Activated CD4-positive, alpha-beta T cell treated with anti-CD3 and anti-CD28 coated beads for 36 hours (primary cell): ENCODE measurements at regions not wholly inside any gene's neighbourhood (a gene's known extent, or its start where the extent isn't known, plus 50 kb on each side); places are given as distances from the start of the nearest gene placed in this dataset.
A peak's percentile ranks its signal among the peaks of the same experiment; 100 is the strongest.
"Not testable (repeated sequence)": the region's sequence is repeated elsewhere in the genome, so short reads cannot be mapped to it uniquely, and the experiment has no call there.

Experiments
- ATAC-seq: fragments of 200-7000 bp; cut with Tn5 transposase; one replicate; pipeline ENCODE4 v1.10.0; 2021; ENCODE audit warnings: mild to moderate bottlenecking, moderate library complexity
- CTCF ChIA-PET: fragments of 350-600 bp; sonication (Branson Sonifier 250); formaldehyde crosslinking; loops from one replicate; lab custom pipeline; 2021; ENCODE audit warnings: antibody characterized with exemption; lab: Charles Lee
- POLR2A ChIA-PET: fragments of 350-600 bp; sonication (Branson Sonifier 250); formaldehyde crosslinking; loops from one replicate; lab custom pipeline; 2021; ENCODE audit warnings: antibody characterized with exemption, inconsistent platforms; lab: Charles Lee
- DNase-seq: peaks from one replicate; pipeline ENCODE4 v3.0.0-alpha.2; 2020
- H3K27ac Mint-ChIP-seq: one replicate; pipeline ENCODE4 v1.8.0; 2021; ENCODE audit warnings: mixed read lengths
- H3K27me3 Mint-ChIP-seq: one replicate; pipeline ENCODE4 v1.8.0; 2021; ENCODE audit warnings: mixed read lengths
- H3K36me3 Mint-ChIP-seq: one replicate; pipeline ENCODE4 v1.8.0; 2021; ENCODE audit warnings: low read depth, mixed read lengths
- H3K4me1 Mint-ChIP-seq: one replicate; pipeline ENCODE4 v1.8.0; 2021; ENCODE audit warnings: mixed read lengths
- H3K4me3 Mint-ChIP-seq: one replicate; pipeline ENCODE4 v1.8.0; 2021; ENCODE audit warnings: mild to moderate bottlenecking, moderate library complexity, mixed read lengths
- H3K9me3 Mint-ChIP-seq: one replicate; pipeline ENCODE4 v1.8.0; 2021; ENCODE audit warnings: low read depth, mixed read lengths
- intact Hi-C, 2 experiments: fragments of 100-400 bp; cut with DNase I in 1 of 2; cut with micrococcal nuclease in 1 of 2; formaldehyde crosslinking; loops; one replicate each; pipeline versions ENCODE4 v1.14.2 to v1.15.1; 2022 to 2024; cut with DNase I, micrococcal nuclease

DNA sequence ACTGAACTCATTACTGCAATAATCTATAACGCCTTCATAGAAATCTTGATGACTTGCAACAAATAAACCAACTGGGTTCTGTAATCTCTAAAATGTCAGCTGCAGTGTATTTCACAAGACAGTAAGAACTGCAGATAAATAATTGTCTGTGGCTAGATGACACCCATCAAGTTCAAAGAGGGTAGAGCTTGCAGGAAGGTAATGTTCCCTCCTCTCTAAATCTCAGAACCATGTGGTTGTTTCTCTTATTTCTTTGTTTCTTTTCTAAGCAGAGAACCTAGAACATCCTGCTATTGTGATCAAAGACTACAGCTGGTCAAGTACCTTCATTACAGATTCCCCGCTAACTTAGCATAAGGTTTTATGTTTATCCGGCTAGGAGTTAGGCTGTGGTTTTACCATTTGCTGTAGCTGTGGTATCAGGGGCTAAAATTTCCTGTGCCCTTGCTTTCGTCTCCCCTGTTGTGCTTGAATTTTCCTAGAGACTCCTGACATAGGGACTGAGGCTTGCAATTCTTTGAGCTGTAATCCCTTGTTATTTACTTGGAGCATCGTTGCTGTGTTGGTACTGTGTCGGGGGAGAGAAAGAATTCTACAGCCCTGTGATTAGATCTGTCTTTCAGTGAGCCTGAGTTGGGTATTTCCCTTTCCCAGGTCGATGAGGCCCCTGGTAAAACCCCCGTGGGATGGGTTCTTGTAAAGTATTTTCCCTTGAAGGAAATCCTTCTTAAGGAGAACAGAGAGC lies 253.1 kb upstream of the BTG1 start:
- intact Hi-C loops, result loop anchor here in 1 of 2 experiments (2.0 to 5.0 kb wide), 3 partner anchors 172 to 521 kb away; no protein-coding TSS in a partner anchor
- Mint-ChIP-seq H3K27ac (peak overlapping the region; percentile 95), H3K4me1 (peaks cover 98% of the 10 kb centered on the region), H3K27me3 (no peaks in the 10 kb centered on the region), H3K4me3 (peak overlapping the region; percentile 50), H3K9me3 (peaks cover 18% of the 10 kb centered on the region), H3K36me3 (peaks cover 24% of the 10 kb centered on the region)
- peak; percentile 36 for DNase-seq
- CTCF ChIA-PET, result interaction anchor here (0.6 to 2.1 kb wide), 10 partner anchors 10 to 274 kb away, joined by 3 to 11 read pairs (median 3); no protein-coding TSS in a partner anchor
- POLR2A ChIA-PET, result interaction anchor here (0.7 to 1.4 kb wide), 3 partner anchors 36 to 255 kb away, joined by 3 to 9 read pairs (median 3); partner anchors contain the start of gene BTG1
- ATAC-seq, result peak; percentile 62

DNA sequence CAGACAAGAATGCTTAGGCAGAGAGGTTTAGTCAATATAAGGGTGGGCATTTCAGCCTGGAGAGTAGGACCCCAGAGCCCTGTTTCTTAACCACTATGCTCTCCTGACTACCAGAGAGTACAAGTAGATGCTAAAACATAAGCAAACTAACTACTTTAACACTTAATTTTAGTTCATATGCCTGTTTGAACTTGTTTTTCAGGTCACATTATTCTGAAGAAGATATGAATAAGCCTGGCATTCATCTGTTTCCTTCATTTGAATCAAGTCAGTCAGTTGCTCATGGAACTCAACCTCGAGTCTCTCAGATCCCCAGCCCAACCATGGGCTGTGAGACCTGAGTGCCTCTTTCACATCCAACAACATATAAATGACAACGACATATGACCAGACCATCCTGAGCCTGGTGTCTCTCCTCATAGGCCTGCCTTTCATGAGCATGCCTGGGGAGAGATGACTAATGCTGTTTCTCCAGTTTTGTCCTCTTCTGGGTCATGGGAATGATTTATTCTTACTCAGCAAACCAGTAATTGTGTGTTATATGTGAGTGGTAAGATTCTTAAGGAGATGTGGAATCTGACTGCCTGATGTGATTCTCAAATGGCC lies 251.1 kb upstream of the BTG1 start:
- no peak overlapping the region for H3K4me3 Mint-ChIP-seq
- ATAC-seq (peak; percentile 44), DNase-seq (peak; percentile 46)
- H3K9me3 Mint-ChIP-seq, result peaks cover 32% of the 10 kb centered on the region
- intact Hi-C loops, result loop anchor here in 1 of 2 experiments (5.0 kb wide), 2 partner anchors 329 to 519 kb away; no protein-coding TSS in a partner anchor
- peak overlapping the region; percentile 95 for H3K27ac Mint-ChIP-seq
- no peaks in the 10 kb centered on the region for H3K27me3 Mint-ChIP-seq
- ChIA-PET POLR2A (no interaction called here), CTCF (no interaction called here)
- peaks cover 39% of the 10 kb centered on the region for H3K36me3 Mint-ChIP-seq
- H3K4me1 Mint-ChIP-seq, result peaks cover 93% of the 10 kb centered on the region

DNA sequence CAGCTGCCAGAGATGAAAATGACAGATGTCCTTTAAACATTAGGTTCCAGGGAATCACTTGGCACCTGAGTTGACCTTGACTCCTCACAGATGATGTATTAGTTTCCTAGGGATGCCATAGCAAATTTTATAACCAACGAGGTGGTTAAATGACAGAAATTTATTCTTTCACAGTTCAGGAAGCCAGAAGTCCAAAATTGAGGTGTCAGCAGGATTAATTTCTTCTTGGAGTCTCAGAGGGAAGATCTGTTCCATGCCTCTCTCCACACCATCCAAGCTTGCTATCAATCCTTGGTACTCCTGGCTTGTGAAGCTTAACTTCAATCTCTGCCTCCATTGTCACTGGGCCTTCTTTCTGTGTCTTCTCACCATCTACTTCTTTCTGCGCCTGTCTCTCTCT lies 249.7 kb upstream of the BTG1 start:
- Mint-ChIP-seq H3K36me3 (peaks cover 34% of the 10 kb centered on the region), H3K27me3 (no peaks in the 10 kb centered on the region), H3K27ac (peak overlapping the region; percentile 3), H3K9me3 (peaks cover 29% of the 10 kb centered on the region), H3K4me3 (no peak overlapping the region), H3K4me1 (peaks cover 87% of the 10 kb centered on the region)
- DNase-seq (no peak), ATAC-seq (no peak)
- POLR2A ChIA-PET, result no interaction called here
- intact Hi-C loops, result loop anchor here in 1 of 2 experiments (5.0 kb wide), 2 partner anchors 328 to 518 kb away; no protein-coding TSS in a partner anchor
- CTCF ChIA-PET, result interaction anchor here (0.6 to 0.8 kb wide), 3 partner anchors 9 to 267 kb away, joined by 3 to 4 read pairs (median 3); no protein-coding TSS in a partner anchor

DNA sequence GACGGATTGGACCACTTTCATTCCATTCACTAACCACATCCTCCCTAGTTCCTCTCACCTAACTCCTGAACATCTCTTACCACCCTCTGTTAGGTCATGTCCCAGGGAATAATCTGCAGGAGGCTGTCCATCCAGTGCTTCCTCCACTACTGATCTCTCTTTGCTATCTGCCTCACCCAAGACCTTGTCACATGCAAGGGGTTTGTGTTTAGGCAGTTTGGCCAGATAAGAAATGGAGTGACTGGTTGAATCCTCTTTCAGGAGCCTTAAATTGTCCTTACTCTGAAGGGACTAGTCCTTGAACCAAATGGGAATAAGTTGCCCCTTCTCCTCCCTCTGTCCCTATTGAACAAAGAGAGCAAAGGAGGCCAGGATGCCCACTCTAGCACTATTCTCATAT lies 249.2 kb upstream of the BTG1 start:
- H3K4me3 Mint-ChIP-seq, result no peak overlapping the region
- H3K9me3 Mint-ChIP-seq, result peaks cover 29% of the 10 kb centered on the region
- ATAC-seq (no peak), DNase-seq (no peak)
- H3K4me1 Mint-ChIP-seq, result peaks cover 82% of the 10 kb centered on the region
- H3K36me3 Mint-ChIP-seq, result peaks cover 32% of the 10 kb centered on the region
- CTCF ChIA-PET, result interaction anchor here (0.6 kb wide), 1 partner anchor 75 kb away, joined by 3 read pairs; no protein-coding TSS in a partner anchor
- intact Hi-C loops, result loop anchor here in 1 of 2 experiments (5.0 kb wide), 2 partner anchors 328 to 518 kb away; no protein-coding TSS in a partner anchor
- POLR2A ChIA-PET, result no interaction called here
- no peaks in the 10 kb centered on the region for H3K27me3 Mint-ChIP-seq
- peak overlapping the region; percentile 70 for H3K27ac Mint-ChIP-seq

DNA sequence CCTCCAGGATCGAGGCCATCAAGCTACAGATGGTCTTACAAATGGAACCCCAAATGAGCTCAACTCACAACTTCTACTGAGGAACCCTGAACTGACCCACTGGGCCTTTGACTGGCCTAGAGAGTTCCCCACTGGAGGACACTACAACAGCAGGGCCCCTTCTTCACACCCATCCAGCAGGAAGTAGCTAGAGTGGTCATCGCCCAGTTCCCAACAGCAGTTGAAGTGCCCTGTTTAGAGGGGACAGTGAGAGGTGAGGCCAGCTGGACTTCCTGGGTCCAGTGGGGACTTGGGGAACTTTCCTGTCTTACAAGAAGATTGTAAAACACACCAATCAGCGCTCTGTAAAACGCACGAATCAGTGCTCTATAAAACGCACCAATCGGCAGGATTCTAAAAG lies 247.9 kb upstream of the BTG1 start:
- peak overlapping the region; percentile 37 for H3K27ac Mint-ChIP-seq
- intact Hi-C loops, result no loop called here
- peaks cover 68% of the 10 kb centered on the region for H3K4me1 Mint-ChIP-seq
- CTCF ChIA-PET, result interaction anchor here (0.8 to 1.1 kb wide), 2 partner anchors 19 to 176 kb away, joined by 3 read pairs; no protein-coding TSS in a partner anchor
- peaks cover 32% of the 10 kb centered on the region for H3K36me3 Mint-ChIP-seq
- H3K27me3 Mint-ChIP-seq, result no peaks in the 10 kb centered on the region
- peaks cover 29% of the 10 kb centered on the region for H3K9me3 Mint-ChIP-seq
- peak; percentile 70 for DNase-seq
- ATAC-seq, result no peak
- no peak overlapping the region for H3K4me3 Mint-ChIP-seq
- POLR2A ChIA-PET, result no interaction called here

DNA sequence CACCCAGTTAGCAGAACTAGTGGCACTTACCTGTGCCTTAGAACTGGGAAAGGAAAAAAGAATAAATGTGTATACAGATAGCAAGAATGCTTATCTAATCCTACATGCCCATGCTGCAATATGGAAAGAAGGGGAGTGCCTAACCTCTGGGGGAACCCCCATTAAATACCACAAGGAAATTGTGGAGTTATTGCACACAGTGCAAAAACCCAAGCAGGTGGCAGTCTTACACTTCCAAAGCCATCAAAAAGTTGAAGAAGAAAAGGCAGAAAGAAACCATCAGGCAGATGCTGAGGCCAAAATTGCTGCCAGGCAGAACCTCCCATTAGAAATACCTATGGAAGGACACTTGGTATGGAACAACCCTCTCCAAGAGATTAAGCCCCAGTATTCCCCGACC lies 246.1 kb upstream of the BTG1 start:
- peaks cover 28% of the 10 kb centered on the region for H3K36me3 Mint-ChIP-seq
- CTCF ChIA-PET, H3K27ac Mint-ChIP-seq, H3K27me3 Mint-ChIP-seq, POLR2A ChIA-PET, ATAC-seq, H3K4me3 Mint-ChIP-seq: not testable (repeated sequence)
- peaks cover 55% of the 10 kb centered on the region for H3K4me1 Mint-ChIP-seq
- peaks cover 24% of the 10 kb centered on the region for H3K9me3 Mint-ChIP-seq
- DNase-seq, result peak; percentile 42
- intact Hi-C loops, result loop anchor here (1.0 kb wide), 2 partner anchors 179 to 259 kb away; no protein-coding TSS in a partner anchor

DNA sequence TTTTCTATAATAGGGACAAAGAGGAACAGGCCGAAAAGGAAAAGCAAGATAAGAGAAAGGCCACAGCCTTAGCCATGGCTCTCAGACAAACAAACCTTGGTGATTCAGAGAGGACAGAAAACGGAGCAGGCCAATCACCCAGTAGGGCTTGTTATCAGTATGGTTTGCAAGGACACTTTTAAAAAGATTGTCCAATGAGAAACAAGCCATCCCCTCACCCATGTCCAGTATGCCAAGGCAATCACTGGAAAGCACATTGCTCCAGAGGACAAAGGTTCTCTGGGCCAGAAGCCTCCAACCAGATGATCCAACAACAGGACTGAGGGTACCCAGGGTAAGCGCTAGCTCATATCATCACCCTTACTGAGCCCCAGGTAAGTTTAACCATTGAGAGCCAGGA lies 243.8 kb upstream of the BTG1 start:
- DNase-seq, result no peak
- intact Hi-C loops, result no loop called here
- Mint-ChIP-seq H3K9me3 (peaks cover 20% of the 10 kb centered on the region), H3K27me3 (no peaks in the 10 kb centered on the region), H3K27ac (no peak overlapping the region), H3K4me3 (no peak overlapping the region), H3K4me1 (peaks cover 32% of the 10 kb centered on the region), H3K36me3 (peaks cover 22% of the 10 kb centered on the region)
- CTCF ChIA-PET, result interaction anchor here (0.7 to 1.5 kb wide), 2 partner anchors 15 to 122 kb away, joined by 3 to 5 read pairs; no protein-coding TSS in a partner anchor
- POLR2A ChIA-PET, result no interaction called here
- no peak for ATAC-seq

DNA sequence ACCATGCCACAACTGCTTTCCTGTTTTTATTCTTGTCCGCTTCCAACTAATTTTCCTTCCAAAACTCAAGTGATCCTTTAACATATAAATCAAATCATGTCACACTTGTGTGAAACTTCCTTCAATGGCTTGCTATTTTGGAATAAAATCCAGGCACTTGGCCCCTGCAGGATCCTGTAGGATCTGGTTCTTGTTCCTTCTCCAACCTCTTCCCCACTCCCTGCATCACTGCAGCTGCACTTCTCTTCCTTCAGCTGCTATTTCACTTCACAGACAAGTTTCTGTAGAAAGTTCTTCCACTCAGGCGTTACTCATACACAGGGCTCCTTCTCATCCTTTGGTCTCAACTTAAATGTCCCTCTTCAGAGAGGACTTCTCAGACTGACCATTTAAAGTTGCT lies 239.7 kb upstream of the BTG1 start:
- no peak for DNase-seq
- Mint-ChIP-seq H3K9me3 (no peaks in the 10 kb centered on the region), H3K27ac (no peak overlapping the region), H3K4me1 (peaks cover 17% of the 10 kb centered on the region), H3K4me3 (no peak overlapping the region), H3K36me3 (no peaks in the 10 kb centered on the region), H3K27me3 (no peaks in the 10 kb centered on the region)
- intact Hi-C loops, result no loop called here
- no peak for ATAC-seq
- POLR2A ChIA-PET, result no interaction called here
- CTCF ChIA-PET, result no interaction called here

DNA sequence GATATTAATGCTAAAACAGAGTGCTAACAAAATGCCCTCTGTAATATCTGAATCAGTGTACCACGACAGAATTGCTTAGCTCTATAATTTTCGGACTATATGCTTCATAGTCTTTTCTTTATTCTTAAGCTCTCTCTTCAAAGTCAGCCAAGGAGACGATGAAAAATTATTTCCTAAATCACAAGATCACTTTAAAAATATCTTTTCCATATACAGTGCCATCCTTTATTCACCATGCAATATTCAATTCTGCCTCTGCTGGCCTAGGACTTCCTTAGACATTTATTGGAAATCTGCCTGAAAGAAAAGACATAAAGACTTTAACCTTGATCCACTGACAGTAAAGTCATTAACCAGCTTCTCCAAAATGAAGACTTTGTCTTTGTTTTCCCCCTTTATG lies 238.9 kb upstream of the BTG1 start:
- ChIA-PET POLR2A (no interaction called here), CTCF (no interaction called here)
- ATAC-seq (no peak), DNase-seq (no peak)
- intact Hi-C loops, result no loop called here
- Mint-ChIP-seq H3K4me3 (no peak overlapping the region), H3K27me3 (no peaks in the 10 kb centered on the region), H3K36me3 (no peaks in the 10 kb centered on the region), H3K9me3 (no peaks in the 10 kb centered on the region), H3K27ac (no peak overlapping the region), H3K4me1 (peaks cover 23% of the 10 kb centered on the region)

DNA sequence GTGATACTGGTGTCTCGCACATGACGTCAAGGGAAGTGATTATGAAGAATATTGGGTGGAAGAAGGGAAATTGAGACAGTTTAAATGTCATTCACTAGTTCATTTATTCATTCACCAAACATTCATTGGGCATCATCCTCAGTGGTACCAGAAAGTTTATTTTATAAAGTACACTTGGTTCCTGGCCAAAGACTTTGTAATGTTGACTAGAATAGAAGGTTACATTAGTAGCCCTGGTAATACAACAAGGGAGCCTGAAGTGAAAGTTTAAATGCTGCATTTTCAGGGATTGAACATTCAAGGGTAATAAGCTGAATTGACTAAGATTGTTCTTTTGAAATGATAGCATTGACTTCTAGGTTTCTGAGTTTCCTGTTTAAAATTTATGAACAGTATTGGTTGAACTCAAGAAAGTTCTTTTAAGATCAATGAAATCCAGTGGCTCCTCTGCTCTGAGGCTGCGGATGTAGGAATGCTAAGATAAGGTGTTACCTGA lies 236.8 kb upstream of the BTG1 start:
- POLR2A ChIA-PET, result interaction anchor here (1.1 kb wide), 1 partner anchor 8 kb away, joined by 5 read pairs; no protein-coding TSS in a partner anchor
- peak overlapping the region; percentile 35 for H3K27ac Mint-ChIP-seq
- no peak overlapping the region for H3K4me3 Mint-ChIP-seq
- no peaks in the 10 kb centered on the region for H3K9me3 Mint-ChIP-seq
- no peaks in the 10 kb centered on the region for H3K27me3 Mint-ChIP-seq
- H3K36me3 Mint-ChIP-seq, result no peaks in the 10 kb centered on the region
- DNase-seq (no peak), ATAC-seq (peak; percentile 39)
- peaks cover 38% of the 10 kb centered on the region for H3K4me1 Mint-ChIP-seq
- CTCF ChIA-PET, result interaction anchor here (1.0 to 1.8 kb wide), 2 partner anchors 8 to 21 kb away, joined by 3 to 4 read pairs; no protein-coding TSS in a partner anchor
- intact Hi-C loops, result no loop called here

DNA sequence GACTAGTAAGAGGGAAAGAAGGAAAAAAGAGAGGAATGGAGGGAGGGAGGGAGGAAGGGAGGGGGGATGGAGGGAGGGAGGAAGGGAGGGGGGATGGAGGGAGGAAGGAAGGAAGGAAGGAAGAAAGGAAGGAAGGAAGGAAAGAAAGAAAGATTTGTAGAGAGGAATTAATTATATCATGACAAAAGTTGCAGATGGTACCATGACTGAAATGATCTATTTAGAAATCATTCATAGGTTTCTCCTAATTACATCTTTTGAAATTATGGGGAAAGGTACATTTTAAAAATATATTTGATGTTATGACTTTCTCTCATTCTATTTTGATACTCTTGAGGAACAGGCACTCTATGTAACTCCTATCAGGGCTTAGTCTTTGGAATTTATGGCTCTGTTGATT lies 236.2 kb upstream of the BTG1 start:
- H3K36me3 Mint-ChIP-seq, result no peaks in the 10 kb centered on the region

More for the DNA sequence above, 236.2 kb upstream of the BTG1 start:
- intact Hi-C loops, result no loop called here
- H3K9me3 Mint-ChIP-seq, result no peaks in the 10 kb centered on the region
- H3K4me3 Mint-ChIP-seq, result no peak overlapping the region
- no peak overlapping the region for H3K27ac Mint-ChIP-seq
- no peak for ATAC-seq
- H3K27me3 Mint-ChIP-seq, result no peaks in the 10 kb centered on the region
- DNase-seq, result no peak
- H3K4me1 Mint-ChIP-seq, result peaks cover 36% of the 10 kb centered on the region
- ChIA-PET POLR2A (no interaction called here), CTCF (interaction anchor here (0.5 to 1.0 kb wide), 2 partner anchors 22 to 49 kb away, joined by 3 read pairs; no protein-coding TSS in a partner anchor)
